H1 (cell line): ENCODE measurements at regions not wholly inside any gene's neighbourhood (a gene's known extent, or its start where the extent isn't known, plus 50 kb on each side); places are given as distances from the start of the nearest gene placed in this dataset.

Experiments used
- CTCF ChIA-PET: fragments of 300-600 bp; sonication (Branson Sonifier 250); formaldehyde crosslinking; loops from one replicate; lab custom pipeline; 2021; ENCODE audit not compliant: partially characterized antibody; lab: Charles Lee
- POLR2A ChIA-PET: fragments of 300-600 bp; sonication (Branson Sonifier 250); formaldehyde crosslinking; loops from one replicate; lab custom pipeline; 2021; ENCODE audit warnings: inconsistent platforms; ENCODE audit not compliant: partially characterized antibody; lab: Charles Lee
- DNase-seq, 2 experiments: peaks; one replicate each; pipeline versions ENCODE4 v3.0.0 to v3.0.0-alpha.2; 2010 to 2022; ENCODE audit warnings: low spot score in 2 of 2, low read depth in 1 of 2, mixed read lengths in 1 of 2
- FAIRE-seq: peaks from 2 replicates; lab custom pipeline; 2011; peaks lifted over from hg19 to GRCh38; lab: Jason Lieb, UNC
- H2AFZ ChIP-seq: 2 replicates; pipeline ENCODE4 v1.8.1; 2012; ENCODE audit warnings: low read length, inconsistent platforms
- H2AK5ac ChIP-seq: 2 replicates; pipeline ENCODE4 v1.6.1; 2013; ENCODE audit warnings: low read depth, low read length
- H2BK120ac ChIP-seq: replicated peaks from 2 replicates; pipeline ENCODE3; 2013; ENCODE audit warnings: low read depth, low read length, inconsistent platforms
- H2BK12ac ChIP-seq: 2 replicates; pipeline ENCODE4 v1.6.1; 2013; ENCODE audit warnings: low read depth, low read length
- H2BK15ac ChIP-seq: 2 replicates; pipeline ENCODE4 v1.6.1; 2013; ENCODE audit warnings: low read length
- H2BK20ac ChIP-seq: 2 replicates; pipeline ENCODE4 v1.6.1; 2013; ENCODE audit warnings: low read length
- H2BK5ac ChIP-seq: 2 replicates; pipeline ENCODE4 v1.6.1; 2013; ENCODE audit warnings: low read depth, low read length
- H3K14ac ChIP-seq: 2 replicates; pipeline ENCODE4 v1.6.1; 2013; ENCODE audit warnings: inconsistent platforms; ENCODE audit not compliant: insufficient read length
- H3K18ac ChIP-seq: 2 replicates; pipeline ENCODE4 v1.6.1; 2013; ENCODE audit warnings: low read length; ENCODE audit errors: extremely low read depth
- H3K23ac ChIP-seq: 2 replicates; pipeline ENCODE4 v1.6.1; 2013; ENCODE audit warnings: inconsistent platforms; ENCODE audit not compliant: insufficient read length
- H3K23me2 ChIP-seq: 2 replicates; pipeline ENCODE4 v1.6.1; 2013; ENCODE audit warnings: low read depth, low read length
- H3K27ac ChIP-seq: 2 replicates; pipeline ENCODE4 v1.6.1; 2011; ENCODE audit warnings: low read depth, low read length, inconsistent platforms
- H3K27me3 ChIP-seq, 4 experiments: replicated peaks in 1 of 4; 1 replicate in 1 of 4; 2 replicates in 3 of 4; pipeline versions ENCODE4 v1.6.1 to v1.8.1; 2011 to 2013; ENCODE audit warnings: low read length in 3 of 4, mild to moderate bottlenecking in 3 of 4, inconsistent platforms in 2 of 4, mixed read lengths in 2 of 4, moderate library complexity in 1 of 4; ENCODE audit not compliant: control insufficient read depth in 3 of 4, insufficient read depth in 3 of 4; ENCODE audit errors: extremely low read depth in 1 of 4
- H3K36me3 ChIP-seq, 4 experiments: 2 replicates each; pipeline versions ENCODE4 v1.6.1 to v1.8.1; 2011 to 2013; ENCODE audit warnings: mild to moderate bottlenecking in 4 of 4, low read length in 3 of 4, moderate library complexity in 2 of 4, control low read depth in 1 of 4, inconsistent platforms in 1 of 4; ENCODE audit not compliant: insufficient read depth in 4 of 4, control insufficient read depth in 2 of 4
- H3K4ac ChIP-seq: replicated peaks from 2 replicates; pipeline ENCODE3; 2013; ENCODE audit warnings: low read length, low read depth, mixed read lengths, inconsistent platforms; ENCODE audit not compliant: insufficient read length
- H3K4me1 ChIP-seq, 4 experiments: replicated peaks in 1 of 4; 1 replicate in 1 of 4; 2 replicates in 3 of 4; pipeline versions ENCODE4 v1.6.1 to v1.8.1; 2011 to 2013; ENCODE audit warnings: low read length in 3 of 4, inconsistent platforms in 2 of 4, mixed read lengths in 1 of 4; ENCODE audit not compliant: insufficient read depth in 4 of 4, control insufficient read depth in 3 of 4
- H3K4me2 ChIP-seq, 2 experiments: 2 replicates each; pipeline versions ENCODE4 v1.6.1 to v1.8.1; 2011 to 2013; ENCODE audit warnings: low read depth in 2 of 2, low read length in 2 of 2, control low read depth in 1 of 2, inconsistent platforms in 1 of 2, mild to moderate bottlenecking in 1 of 2; ENCODE audit not compliant: insufficient read depth in 1 of 2
- H3K4me3 ChIP-seq, 4 experiments: fragments of 200-600, 300-600 bp in 1 of 4; sonication (generic), shearing (Covaris generic), sonication (Bioruptor Twin) in 1 of 4; 2 replicates each; pipeline versions ENCODE4 v1.5.1 to v1.8.1; 2011 to 2016; ENCODE audit warnings: low read length in 4 of 4, low read depth in 3 of 4, control low read depth in 2 of 4, inconsistent platforms in 2 of 4, mild to moderate bottlenecking in 2 of 4, mixed read lengths in 1 of 4, moderate library complexity in 1 of 4; ENCODE audit not compliant: insufficient read depth in 2 of 4; ENCODE audit errors: extremely low read depth in 1 of 4
- H3K56ac ChIP-seq: replicated peaks from 2 replicates; pipeline ENCODE3; 2013; ENCODE audit warnings: low read depth, mild to moderate bottlenecking, mixed read lengths, low read length, inconsistent platforms; ENCODE audit not compliant: insufficient read length
- H3K79me1 ChIP-seq: 2 replicates; pipeline ENCODE4 v1.6.1; 2013; ENCODE audit warnings: low read depth, low read length, control low read depth
- H3K79me2 ChIP-seq, 2 experiments: 2 replicates each; pipeline versions ENCODE4 v1.6.1 to v1.8.1; 2012 to 2013; ENCODE audit warnings: low read length in 2 of 2, mild to moderate bottlenecking in 2 of 2, inconsistent platforms in 1 of 2; ENCODE audit not compliant: insufficient read depth in 2 of 2, control insufficient read depth in 1 of 2
- H3K9ac ChIP-seq, 4 experiments: replicated peaks in 1 of 4; 1 replicate in 1 of 4; 2 replicates in 3 of 4; pipeline versions ENCODE4 v1.6.1 to v1.8.1; 2011 to 2013; ENCODE audit warnings: low read depth in 3 of 4, low read length in 3 of 4, control low read depth in 2 of 4, mild to moderate bottlenecking in 2 of 4, moderate library complexity in 2 of 4, inconsistent platforms in 1 of 4; ENCODE audit errors: extremely low read depth in 1 of 4
- H3K9me3 ChIP-seq, 2 experiments: 2 replicates each; pipeline versions ENCODE4 v1.6.1 to v1.8.1; 2012 to 2013; ENCODE audit warnings: mild to moderate bottlenecking in 2 of 2, moderate library complexity in 2 of 2, control low read depth in 1 of 2, inconsistent platforms in 1 of 2, low read depth in 1 of 2, low read length in 1 of 2, mixed read lengths in 1 of 2; ENCODE audit not compliant: insufficient read depth in 2 of 2
- H4K20me1 ChIP-seq, 2 experiments: replicated peaks in 1 of 2; 2 replicates each; pipeline versions ENCODE3 to v1.8.1; 2011 to 2013; ENCODE audit warnings: inconsistent platforms in 2 of 2, low read length in 2 of 2, mild to moderate bottlenecking in 1 of 2; ENCODE audit not compliant: insufficient read depth in 2 of 2, control insufficient read depth in 1 of 2
- H4K5ac ChIP-seq: 2 replicates; pipeline ENCODE4 v1.6.1; 2013; ENCODE audit warnings: low read length, low read depth, mixed read lengths, inconsistent platforms; ENCODE audit not compliant: insufficient read length
- H4K8ac ChIP-seq: 2 replicates; pipeline ENCODE4 v1.8.0; 2013; ENCODE audit warnings: mild to moderate bottlenecking, moderate library complexity, low read length, inconsistent platforms; ENCODE audit not compliant: insufficient read depth; ENCODE audit errors: extremely low read depth
- H4K91ac ChIP-seq: replicated peaks from 2 replicates; pipeline ENCODE3; 2013; ENCODE audit warnings: low read length, mixed read lengths, inconsistent platforms; ENCODE audit not compliant: insufficient read length
- CHD1 ChIP-seq: IDR thresholded peaks from 2 replicates; pipeline ENCODE4 v1.6.1; 2012; ENCODE audit warnings: low read depth, low read length, improper control_type of control experiment
- CTBP2 ChIP-seq: IDR thresholded peaks from 2 replicates; pipeline ENCODE4 v1.7.0; 2011; ENCODE audit warnings: borderline replicate concordance, mild to moderate bottlenecking, moderate library complexity, mixed read lengths, low read length; ENCODE audit not compliant: insufficient read depth, insufficient read length
- E2F6 ChIP-seq: IDR thresholded peaks from 2 replicates; pipeline ENCODE4 v1.6.1; 2012; ENCODE audit warnings: inconsistent platforms
- FOSL1 ChIP-seq: IDR thresholded peaks from 2 replicates; pipeline ENCODE4 v1.6.1; 2011; ENCODE audit warnings: mild to moderate bottlenecking, low read depth, low read length, moderate library complexity; ENCODE audit not compliant: insufficient read depth
- MAFK ChIP-seq: IDR thresholded peaks from 2 replicates; pipeline ENCODE4 v1.6.1; 2012; ENCODE audit warnings: low read depth, mild to moderate bottlenecking, improper control_type of control experiment, low read length
- MAX ChIP-seq: IDR thresholded peaks from 2 replicates; pipeline ENCODE4 v1.6.1; 2012; ENCODE audit warnings: inconsistent platforms
- POLR2A ChIP-seq, 2 experiments: IDR thresholded peaks; 1 replicate in 1 of 2; 2 replicates in 1 of 2; pipeline ENCODE4 v1.6.1; 2011; ENCODE audit warnings: low read depth in 2 of 2, low read length in 2 of 2, mild to moderate bottlenecking in 2 of 2; ENCODE audit errors: control extremely low read depth in 1 of 2
- RBBP5 ChIP-seq: IDR thresholded peaks from 2 replicates; pipeline ENCODE4 v1.7.1; 2012; ENCODE audit warnings: low read depth, mild to moderate bottlenecking, inconsistent platforms, low read length, moderate library complexity, borderline replicate concordance
- RXRA ChIP-seq: IDR thresholded peaks from 2 replicates; pipeline ENCODE4 v1.6.1; 2011; ENCODE audit warnings: low read depth, mild to moderate bottlenecking, low read length, moderate library complexity; ENCODE audit not compliant: insufficient read depth
- SIX5 ChIP-seq: IDR thresholded peaks from 2 replicates; pipeline ENCODE4 v1.6.1; 2011; ENCODE audit warnings: mild to moderate bottlenecking, low read depth, low read length
- SRF ChIP-seq: IDR thresholded peaks from 2 replicates; pipeline ENCODE4 v1.6.1; 2011; ENCODE audit warnings: mild to moderate bottlenecking, low read depth, low read length, moderate library complexity
- SUZ12 ChIP-seq: fragments of 200-600 bp; sonication (generic); IDR thresholded peaks from 2 replicates; pipeline ENCODE4 v1.6.1; 2012; ENCODE audit warnings: mild to moderate bottlenecking, inconsistent platforms, low read length, moderate library complexity, mixed read lengths
- TEAD4 ChIP-seq: IDR thresholded peaks from 2 replicates; pipeline ENCODE4 v1.6.1; 2012; ENCODE audit warnings: low read depth, low read length, inconsistent platforms, mixed read lengths
- WGBS, 2 experiments: shearing (Covaris generic) in 1 of 2; methylation state at CpG; one replicate each; pipeline versions ENCODE4 v1.1.6 to v1.1.7; 2013 to 2015; ENCODE audit warnings: low lambda C conversion rate in 2 of 2, mixed read lengths in 2 of 2, inconsistent platforms in 1 of 2, low coverage in 1 of 2, missing lambda C conversion rate in 1 of 2; ENCODE audit not compliant: insufficient replicate concordance in 2 of 2, insufficient coverage in 1 of 2, insufficient read length in 1 of 2; ENCODE audit errors: extremely low coverage in 1 of 2, missing lambda C conversion rate in 1 of 2; 5-methylcytosine and 5-hydroxymethylcytosine counted together

GRCh38 chr20:54860716-54861115 lies 385.3 kb downstream of the DOK5 start:
- H3K4ac ChIP-seq = no peak overlapping the region
- TF ChIP-seq TEAD4 = no peak
- no peak for TF ChIP-seq MAX
- TF ChIP-seq FOSL1 = no peak
- TF ChIP-seq RXRA = no peak
- TF ChIP-seq CHD1 = no peak
- TF ChIP-seq SUZ12 = no peak
- TF ChIP-seq POLR2A (IDR thresholded peaks at IDR 0.05; ENCODE audit: control extremely low read depth in 1 of 2, low read depth in 2 of 2, low read length in 2 of 2) = no peak
- TF ChIP-seq RBBP5 = no peak
- no peak for TF ChIP-seq MAFK
- TF ChIP-seq SIX5 = no peak
- no peak for TF ChIP-seq SRF
- no peak for TF ChIP-seq CTBP2
- TF ChIP-seq E2F6 = no peak
- TF ChIP-seq, all 59 proteins: peak for 0
- CTCF ChIA-PET = interaction anchor here (0.9 to 2.3 kb wide), 3 partner anchors 8 to 179 kb away, joined by 3 to 5 read pairs (median 3); no protein-coding TSS in a partner anchor

More at GRCh38 chr20:54860716-54861115, 385.3 kb downstream of the DOK5 start:
- WGBS, 2 experiments = 81% methylated on average over 4 of the region's 4 CpGs; no CpG with 5 or more reads in 1 of the 2 experiments
- Histone ChIP-seq H3K23me2 (no peaks in the 10 kb centered on the region), H4K20me1 (no peaks in the 10 kb centered on the region), H3K4me1 (no peaks in the 10 kb centered on the region), H2BK5ac (no peak overlapping the region), H3K36me3 (no peaks in the 10 kb centered on the region), H2BK20ac (no peak overlapping the region), H2AK5ac (no peak overlapping the region), H3K27me3 (no peaks in the 10 kb centered on the region; a peak in 1 of 7 replicates), H4K5ac (no peak overlapping the region), H3K79me1 (no peaks in the 10 kb centered on the region), H3K14ac (no peak overlapping the region), H3K56ac (no peak overlapping the region), H3K4me2 (no peak overlapping the region), H3K4me3 (no peak overlapping the region), H3K9ac (no peak overlapping the region), H3K27ac (no peak overlapping the region), H3K9me3 (no peaks in the 10 kb centered on the region), H4K8ac (no peak overlapping the region), H2BK12ac (no peak overlapping the region), H4K91ac (no peak overlapping the region), H3K79me2 (no peaks in the 10 kb centered on the region), H3K23ac (no peak overlapping the region), H3K18ac (no peak overlapping the region), H2BK120ac (no peak overlapping the region), H2AFZ (peak overlapping the region; percentile 66; the same call in 1 of the 2 replicates), H2BK15ac (no peak overlapping the region)
- POLR2A ChIA-PET = interaction anchor here (1.4 kb wide), 1 partner anchor 12 kb away, joined by 3 read pairs; no protein-coding TSS in a partner anchor
- FAIRE-seq (no peak), DNase-seq (no peak)
